Panc1 (cell line): ENCODE measurements at regions not wholly inside any gene's neighbourhood (a gene's known extent, or its start where the extent isn't known, plus 50 kb on each side); places are given as distances from the start of the nearest gene placed in this dataset.

ENCODE experiments used
- POLR2AphosphoS5 ChIP-seq: IDR thresholded peaks from 2 replicates; pipeline ENCODE4 v1.6.1; 2012; ENCODE audit warnings: mild to moderate bottlenecking, low read depth, low read length, moderate library complexity
- SIN3A ChIP-seq: IDR thresholded peaks from 2 replicates; pipeline ENCODE4 v1.6.1; 2012; ENCODE audit warnings: low read depth, mild to moderate bottlenecking, low read length, moderate library complexity, borderline replicate concordance; ENCODE audit not compliant: insufficient read depth
- TCF7L2 ChIP-seq: IDR thresholded peaks from 2 replicates; pipeline ENCODE4 v1.6.1; 2011; ENCODE audit warnings: mild to moderate bottlenecking, low read depth, low read length, inconsistent platforms
- TF ChIP-seq, protein P1 (sequence below): fragments of 450-650 bp; IDR thresholded peaks from 2 replicates; pipeline ENCODE4 v1.5.1; 2017; ENCODE audit warnings: mild to moderate bottlenecking

- TF ChIP-seq POLR2AphosphoS5 (no peak), TCF7L2 (no peak), SIN3A (no peak)
- TF ChIP-seq, protein P1, sequence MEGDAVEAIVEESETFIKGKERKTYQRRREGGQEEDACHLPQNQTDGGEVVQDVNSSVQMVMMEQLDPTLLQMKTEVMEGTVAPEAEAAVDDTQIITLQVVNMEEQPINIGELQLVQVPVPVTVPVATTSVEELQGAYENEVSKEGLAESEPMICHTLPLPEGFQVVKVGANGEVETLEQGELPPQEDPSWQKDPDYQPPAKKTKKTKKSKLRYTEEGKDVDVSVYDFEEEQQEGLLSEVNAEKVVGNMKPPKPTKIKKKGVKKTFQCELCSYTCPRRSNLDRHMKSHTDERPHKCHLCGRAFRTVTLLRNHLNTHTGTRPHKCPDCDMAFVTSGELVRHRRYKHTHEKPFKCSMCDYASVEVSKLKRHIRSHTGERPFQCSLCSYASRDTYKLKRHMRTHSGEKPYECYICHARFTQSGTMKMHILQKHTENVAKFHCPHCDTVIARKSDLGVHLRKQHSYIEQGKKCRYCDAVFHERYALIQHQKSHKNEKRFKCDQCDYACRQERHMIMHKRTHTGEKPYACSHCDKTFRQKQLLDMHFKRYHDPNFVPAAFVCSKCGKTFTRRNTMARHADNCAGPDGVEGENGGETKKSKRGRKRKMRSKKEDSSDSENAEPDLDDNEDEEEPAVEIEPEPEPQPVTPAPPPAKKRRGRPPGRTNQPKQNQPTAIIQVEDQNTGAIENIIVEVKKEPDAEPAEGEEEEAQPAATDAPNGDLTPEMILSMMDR = no peak
Observed at GRCh38 chr2:224208007-224208406, 168.9 kb upstream of the SERPINE2 start.
